ENCODE measurements at regions not wholly inside any gene's neighbourhood (a gene's known extent, or its start where the extent isn't known, plus 50 kb on each side); places are given as distances from the start of the nearest gene placed in this dataset.

DNA sequence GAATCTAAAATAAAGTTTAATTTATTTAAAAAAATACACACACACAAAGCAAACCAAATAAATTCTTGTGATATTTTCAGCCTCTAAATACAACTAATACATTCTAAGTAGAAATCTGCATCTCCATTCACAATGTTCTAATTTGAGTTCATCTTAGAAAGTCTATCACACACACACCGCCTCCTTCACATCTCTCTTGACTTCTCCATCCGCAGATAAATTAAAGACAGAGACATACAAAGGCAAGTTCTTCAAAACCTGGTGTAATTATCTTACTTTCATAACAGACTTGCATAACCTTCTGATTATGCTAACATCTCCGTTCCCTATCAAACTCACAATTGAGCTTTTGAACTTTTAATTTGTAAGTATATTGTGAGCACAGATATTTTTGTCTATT is 657.3 kb downstream of the VGLL3 start:
- DNase-seq (no peak), ATAC-seq (ENCODE audit: low read depth) (no peak)
- Mint-ChIP-seq H3K27me3 (no peaks in the 10 kb centered on the region), H3K9me3 (ENCODE audit: insufficient read depth) (peaks cover 3% of the 10 kb centered on the region), H3K4me1 (no peaks in the 10 kb centered on the region), H3K4me3 (no peak overlapping the region), H3K27ac (no peak overlapping the region)
- POLR2A ChIA-PET = no interaction called here
- Histone ChIP-seq H3K4me1 (ENCODE audit: control insufficient read depth in 2 of 2, insufficient read depth in 2 of 2, low read length in 2 of 2) (no peaks in the 10 kb centered on the region), H3K36me3 (replicated peaks in 1 of 2; ENCODE audit: control extremely low read depth in 1 of 2, control insufficient read depth in 1 of 2, extremely low read depth in 1 of 2, insufficient read depth in 2 of 2, low read length in 1 of 2) (no peaks in the 10 kb centered on the region), H4K20me1 (ENCODE audit: control insufficient read depth, insufficient read depth, low read length, poor library complexity, severe bottlenecking) (no peaks in the 10 kb centered on the region), H3K79me2 (ENCODE audit: control insufficient read depth, insufficient read depth, low read length) (no peaks in the 10 kb centered on the region), H3K27me3 (replicated peaks in 1 of 4; ENCODE audit: control extremely low read depth in 1 of 4, control insufficient read depth in 3 of 4, insufficient read depth in 4 of 4, low read length in 3 of 4) (no peaks in the 10 kb centered on the region), H3K27ac (ENCODE audit: low read length in 2 of 2) (no peak overlapping the region), H3K4me2 (replicated peaks; ENCODE audit: low read depth, low read length, poor library complexity, severe bottlenecking) (no peak overlapping the region), H3K9ac (ENCODE audit: low read length) (no peak overlapping the region), H2AFZ (ENCODE audit: insufficient read depth, low read depth, low read length, poor library complexity, severe bottlenecking) (no peak overlapping the region), H3K4me3 (ENCODE audit: control extremely low read depth in 1 of 5, extremely low read depth in 1 of 5, insufficient read depth in 1 of 5, low read depth in 2 of 5, low read length in 4 of 5) (no peak overlapping the region), H3K9me3 (ENCODE audit: control extremely low read depth in 1 of 3, control insufficient read depth in 2 of 3, insufficient read depth in 1 of 3, low read length in 2 of 3) (no peaks in the 10 kb centered on the region)
- CTCF ChIA-PET = no interaction called here
- TF ChIP-seq, protein P1, sequence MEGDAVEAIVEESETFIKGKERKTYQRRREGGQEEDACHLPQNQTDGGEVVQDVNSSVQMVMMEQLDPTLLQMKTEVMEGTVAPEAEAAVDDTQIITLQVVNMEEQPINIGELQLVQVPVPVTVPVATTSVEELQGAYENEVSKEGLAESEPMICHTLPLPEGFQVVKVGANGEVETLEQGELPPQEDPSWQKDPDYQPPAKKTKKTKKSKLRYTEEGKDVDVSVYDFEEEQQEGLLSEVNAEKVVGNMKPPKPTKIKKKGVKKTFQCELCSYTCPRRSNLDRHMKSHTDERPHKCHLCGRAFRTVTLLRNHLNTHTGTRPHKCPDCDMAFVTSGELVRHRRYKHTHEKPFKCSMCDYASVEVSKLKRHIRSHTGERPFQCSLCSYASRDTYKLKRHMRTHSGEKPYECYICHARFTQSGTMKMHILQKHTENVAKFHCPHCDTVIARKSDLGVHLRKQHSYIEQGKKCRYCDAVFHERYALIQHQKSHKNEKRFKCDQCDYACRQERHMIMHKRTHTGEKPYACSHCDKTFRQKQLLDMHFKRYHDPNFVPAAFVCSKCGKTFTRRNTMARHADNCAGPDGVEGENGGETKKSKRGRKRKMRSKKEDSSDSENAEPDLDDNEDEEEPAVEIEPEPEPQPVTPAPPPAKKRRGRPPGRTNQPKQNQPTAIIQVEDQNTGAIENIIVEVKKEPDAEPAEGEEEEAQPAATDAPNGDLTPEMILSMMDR (IDR thresholded peaks at IDR 0.05) = no peak
- TF ChIP-seq EZH2 (IDR thresholded peaks at IDR 0.05; ENCODE audit: borderline replicate concordance, insufficient read depth, low read depth, low read length, poor library complexity, severe bottlenecking) = no peak
- WGBS (ENCODE audit: insufficient coverage) = 100% methylated on average over 2 of the region's 3 CpGs
- intact Hi-C loops (cut with micrococcal nuclease) = no loop called here

GRCh38 chr3:86303935-86304334 is 687.0 kb downstream of the VGLL3 start:
- Histone ChIP-seq H3K4me3 (ENCODE audit: control extremely low read depth in 1 of 5, extremely low read depth in 1 of 5, insufficient read depth in 1 of 5, low read depth in 2 of 5, low read length in 4 of 5) (no peak overlapping the region), H3K79me2 (ENCODE audit: control insufficient read depth, insufficient read depth, low read length) (no peaks in the 10 kb centered on the region), H3K27ac (ENCODE audit: low read length in 2 of 2) (no peak overlapping the region), H3K9ac (ENCODE audit: low read length) (no peak overlapping the region), H3K9me3 (ENCODE audit: control extremely low read depth in 1 of 3, control insufficient read depth in 2 of 3, insufficient read depth in 1 of 3, low read length in 2 of 3) (no peaks in the 10 kb centered on the region), H4K20me1 (ENCODE audit: control insufficient read depth, insufficient read depth, low read length, poor library complexity, severe bottlenecking) (no peaks in the 10 kb centered on the region), H2AFZ (ENCODE audit: insufficient read depth, low read depth, low read length, poor library complexity, severe bottlenecking) (no peak overlapping the region), H3K36me3 (replicated peaks in 1 of 2; ENCODE audit: control extremely low read depth in 1 of 2, control insufficient read depth in 1 of 2, extremely low read depth in 1 of 2, insufficient read depth in 2 of 2, low read length in 1 of 2) (no peaks in the 10 kb centered on the region), H3K4me1 (ENCODE audit: control insufficient read depth in 2 of 2, insufficient read depth in 2 of 2, low read length in 2 of 2) (no peaks in the 10 kb centered on the region), H3K4me2 (replicated peaks; ENCODE audit: low read depth, low read length, poor library complexity, severe bottlenecking) (no peak overlapping the region), H3K27me3 (replicated peaks in 1 of 4; ENCODE audit: control extremely low read depth in 1 of 4, control insufficient read depth in 3 of 4, insufficient read depth in 4 of 4, low read length in 3 of 4) (no peaks in the 10 kb centered on the region)
- CTCF ChIA-PET = no interaction called here
- intact Hi-C loops (cut with micrococcal nuclease) = no loop called here
- no peak for ATAC-seq (ENCODE audit: low read depth)
- no peaks in the 10 kb centered on the region for H3K9me3 Mint-ChIP-seq (ENCODE audit: insufficient read depth)
- no CpG with 5 or more reads among the region's 1 CpG for WGBS (ENCODE audit: insufficient coverage)
- no peak for TF ChIP-seq EZH2 (IDR thresholded peaks at IDR 0.05; ENCODE audit: borderline replicate concordance, insufficient read depth, low read depth, low read length, poor library complexity, severe bottlenecking)
- TF ChIP-seq, protein P1 (IDR thresholded peaks at IDR 0.05) = no peak
- no peak overlapping the region for H3K4me3 Mint-ChIP-seq
- DNase-seq = no peak
- H3K27me3 Mint-ChIP-seq = no peaks in the 10 kb centered on the region
- POLR2A ChIA-PET = no interaction called here
- H3K4me1 Mint-ChIP-seq = no peaks in the 10 kb centered on the region
- no peak overlapping the region for H3K27ac Mint-ChIP-seq
